ENCODE measurements at regions not wholly inside any gene's neighbourhood (a gene's known extent, or its start where the extent isn't known, plus 50 kb on each side); places are given as distances from the start of the nearest gene placed in this dataset.
"Not testable (repeated sequence)": the region's sequence is repeated elsewhere in the genome, so short reads cannot be mapped to it uniquely, and the experiment has no call there.

- no peak for DNase-seq
These were observed 422.5 kb upstream of the FSTL5 start for GRCh38 chr4:162586266-162586665.

DNA sequence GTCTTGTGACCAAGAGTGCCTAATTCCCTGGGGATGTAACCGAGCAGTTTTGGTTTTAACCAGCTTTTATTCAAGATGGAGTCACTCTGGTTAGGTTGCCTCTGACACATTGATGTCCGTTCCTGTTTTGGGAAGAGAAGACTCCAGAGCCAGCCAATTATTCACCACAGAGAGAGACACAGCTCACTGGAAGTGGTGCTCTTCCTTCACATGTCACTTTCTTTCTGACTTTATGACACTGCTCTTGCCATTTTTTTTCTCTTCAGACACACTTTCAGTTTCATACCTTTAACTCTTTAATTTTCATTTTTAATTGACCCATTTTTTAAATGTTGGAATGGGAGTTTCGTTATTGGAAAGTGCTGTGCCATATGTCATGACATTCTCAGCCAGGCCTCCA lies 418.4 kb upstream of the FSTL5 start:
- no peak for DNase-seq

DNA sequence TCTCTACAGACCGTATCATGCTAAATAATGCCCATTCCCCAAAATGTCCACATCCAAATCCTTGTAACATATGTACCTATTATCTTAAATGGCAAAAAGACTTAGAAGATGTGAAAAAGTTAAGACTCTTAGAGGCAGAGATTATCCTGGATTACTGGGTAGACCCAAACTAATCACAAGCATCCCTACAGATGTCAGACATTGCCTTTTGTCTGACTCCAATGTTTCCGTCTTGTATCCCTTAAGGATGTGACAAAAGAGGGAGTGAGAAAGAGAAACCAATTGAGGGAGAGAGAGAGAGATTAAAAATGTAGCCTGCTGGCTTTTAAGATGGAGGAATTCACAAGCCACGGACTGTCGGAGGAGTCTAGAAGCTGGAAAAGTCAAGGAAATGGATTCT lies 401.9 kb upstream of the FSTL5 start:
- no peak for DNase-seq

DNA sequence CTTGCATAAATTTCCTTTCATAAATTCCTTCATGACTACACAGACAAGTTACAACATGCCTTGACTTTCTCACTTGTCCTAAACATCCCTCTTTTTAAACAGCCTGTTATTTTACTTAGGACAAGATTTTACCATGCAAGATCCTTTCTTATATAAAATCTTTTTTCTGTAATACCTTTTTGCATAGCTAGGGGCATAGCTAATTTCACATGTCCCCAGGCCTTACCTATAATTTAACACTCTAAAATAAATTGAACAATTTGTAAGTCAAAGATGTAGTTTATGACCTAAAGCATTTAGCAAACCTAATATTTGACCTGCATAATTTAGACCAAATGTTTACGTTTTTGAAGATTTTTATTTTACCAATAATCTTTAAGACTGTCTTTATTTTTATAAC lies 396.3 kb upstream of the FSTL5 start:
- DNase-seq = no peak

DNA sequence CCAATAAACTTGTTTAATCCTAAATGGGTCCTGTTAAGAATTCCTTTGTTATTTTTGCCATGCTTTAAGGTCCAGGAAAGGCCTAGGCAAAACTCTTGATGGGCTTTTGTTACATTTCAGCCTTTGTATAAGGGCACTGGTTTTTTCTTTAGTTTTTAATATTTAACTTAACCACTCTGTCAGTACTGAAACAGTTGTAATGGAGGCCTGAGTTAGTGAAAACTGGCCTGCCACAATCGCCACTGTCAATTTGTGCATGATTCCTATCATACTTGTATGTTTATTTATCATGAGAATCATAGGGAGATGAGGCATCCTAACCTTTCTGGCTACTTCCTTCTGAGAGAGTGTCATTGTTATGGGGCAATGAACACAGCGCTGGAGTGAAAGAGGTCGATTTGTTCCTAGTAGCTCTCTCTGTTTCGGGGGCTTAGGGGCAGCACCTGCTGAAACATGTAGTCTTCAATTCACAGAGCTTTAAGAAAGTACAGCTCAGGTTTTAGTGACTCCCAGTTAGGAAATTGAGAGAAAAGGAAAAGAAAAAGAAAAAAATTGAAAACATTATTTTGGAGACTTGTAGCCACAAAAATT lies 393.8 kb upstream of the FSTL5 start:
- no peak for DNase-seq

GRCh38 chr4:162535121-162535520 lies 371.3 kb upstream of the FSTL5 start:
- DNase-seq = no peak

DNA sequence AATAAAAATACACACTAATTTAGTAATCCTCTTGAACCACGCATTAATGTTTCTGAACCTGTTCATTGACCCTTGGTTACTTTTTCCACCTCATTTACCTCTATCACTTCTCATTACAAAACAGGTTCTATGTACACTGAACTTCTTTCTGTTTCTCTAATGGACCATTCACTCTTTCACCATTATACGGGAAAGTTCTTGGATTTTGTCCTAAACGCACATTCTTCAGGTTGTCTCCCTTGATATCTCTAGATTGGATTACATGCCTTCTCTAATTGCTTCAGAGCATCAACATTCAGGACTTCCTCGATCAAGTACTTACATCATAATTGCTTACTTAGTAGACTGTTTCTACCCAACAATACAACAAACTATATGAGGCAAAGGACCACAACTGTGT lies 359.4 kb upstream of the FSTL5 start:
- DNase-seq = no peak

DNA sequence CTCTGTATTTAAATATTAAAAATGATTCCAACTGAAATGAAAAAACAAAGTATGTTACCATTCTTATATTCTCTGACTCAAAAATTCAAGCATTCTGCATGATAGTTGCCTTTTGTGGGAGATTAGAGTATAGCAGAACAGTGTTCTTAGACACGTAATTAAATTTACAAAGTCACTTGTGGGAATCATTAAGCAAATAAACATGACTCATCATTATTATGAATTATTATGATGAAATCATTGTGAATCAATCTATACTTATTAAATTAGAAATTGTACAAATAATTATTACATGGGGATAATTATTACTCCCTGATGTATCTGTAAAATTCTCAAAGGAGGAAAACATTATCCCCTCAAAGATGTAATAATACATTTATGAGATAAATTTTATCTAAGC lies 358.9 kb upstream of the FSTL5 start:
- DNase-seq = no peak

DNA sequence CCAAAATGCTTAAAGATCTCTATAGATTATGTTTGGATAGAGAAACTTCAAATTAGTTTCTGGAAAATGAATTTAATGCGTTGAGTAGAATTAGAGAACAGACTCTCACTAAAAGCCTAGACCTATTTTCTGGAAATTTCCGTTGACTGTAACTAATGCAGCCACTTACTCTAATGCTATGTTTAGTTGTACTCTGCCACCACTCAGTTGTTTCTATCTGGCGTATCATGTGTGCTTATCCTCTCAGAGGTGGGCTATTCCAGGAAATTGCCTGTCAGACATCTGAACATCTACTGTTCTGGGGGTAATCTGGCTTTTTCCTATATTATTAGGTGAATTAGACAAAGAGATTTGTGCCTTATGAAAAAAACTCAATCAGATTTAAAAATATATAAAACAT lies 347.1 kb upstream of the FSTL5 start:
- DNase-seq = no peak

- DNase-seq = no peak
These were observed 346.3 kb upstream of the FSTL5 start for GRCh38 chr4:162510115-162510514.

DNA sequence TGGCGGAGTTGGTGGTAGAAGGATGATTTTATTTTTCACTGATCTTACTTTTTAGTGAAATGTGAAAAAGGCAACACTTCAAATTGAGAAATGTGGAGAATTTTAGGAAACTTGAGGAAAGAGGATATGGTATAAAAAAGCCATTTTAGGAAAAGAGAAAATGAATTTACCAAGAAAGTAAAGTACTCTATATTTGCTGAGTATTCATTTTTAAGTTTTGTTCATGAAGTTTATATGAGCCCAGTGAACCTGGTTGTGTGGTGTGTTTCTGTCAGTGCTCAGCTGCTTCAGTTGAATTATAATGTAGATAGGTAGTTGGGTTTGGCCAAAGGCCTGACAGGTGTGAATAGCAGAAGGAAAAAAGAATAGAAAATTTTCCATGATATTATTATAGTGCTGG lies 345.5 kb upstream of the FSTL5 start:
- no peak for DNase-seq

DNA sequence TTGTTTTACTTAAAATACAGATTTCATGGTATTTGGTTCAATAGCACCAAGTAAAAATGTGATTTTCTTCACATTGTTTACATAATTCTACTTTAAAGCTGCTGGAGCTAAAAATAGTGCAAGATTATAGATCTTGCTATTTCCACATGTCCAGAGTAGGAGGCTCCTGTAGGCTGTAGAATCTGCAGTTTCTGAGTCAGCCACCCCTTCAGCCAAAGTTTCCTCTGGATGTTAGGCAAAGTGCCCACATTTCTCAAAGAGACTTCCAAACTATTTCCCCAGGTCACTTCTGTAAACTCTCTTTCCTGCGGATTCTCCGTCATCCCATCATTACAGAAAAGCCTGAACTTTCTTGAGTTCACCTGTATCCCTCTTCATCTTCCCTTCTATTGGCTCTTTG lies 342.5 kb upstream of the FSTL5 start:
- DNase-seq = no peak

GRCh38 chr4:162503868-162504267 lies 340.1 kb upstream of the FSTL5 start:
- DNase-seq = no peak

GRCh38 chr4:162502109-162502508 lies 338.3 kb upstream of the FSTL5 start:
- DNase-seq = no peak

DNA sequence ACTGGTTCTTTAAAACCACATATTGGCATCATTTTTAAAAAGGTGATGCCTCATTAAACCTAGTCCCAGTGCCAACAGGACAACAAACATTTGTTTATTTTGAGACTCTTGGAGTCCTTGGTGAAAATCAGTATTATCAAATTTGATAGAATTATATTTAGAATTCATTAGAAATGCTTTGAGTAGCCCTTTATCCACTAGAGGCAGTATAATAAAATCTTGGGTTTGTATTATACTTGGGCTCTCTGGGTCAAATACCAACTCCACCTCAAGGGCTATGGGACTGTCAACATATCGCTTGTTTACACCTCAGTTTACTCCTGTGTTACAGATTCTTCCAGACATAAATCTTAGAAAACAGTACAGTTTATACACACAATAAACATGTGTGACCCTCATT lies 335.7 kb upstream of the FSTL5 start:
- no peak for DNase-seq

GRCh38 chr4:162498168-162498567 lies 334.4 kb upstream of the FSTL5 start:
- DNase-seq = no peak

GRCh38 chr4:162497564-162498167 lies 333.9 kb upstream of the FSTL5 start:
- DNase-seq = peak; percentile 22

DNA sequence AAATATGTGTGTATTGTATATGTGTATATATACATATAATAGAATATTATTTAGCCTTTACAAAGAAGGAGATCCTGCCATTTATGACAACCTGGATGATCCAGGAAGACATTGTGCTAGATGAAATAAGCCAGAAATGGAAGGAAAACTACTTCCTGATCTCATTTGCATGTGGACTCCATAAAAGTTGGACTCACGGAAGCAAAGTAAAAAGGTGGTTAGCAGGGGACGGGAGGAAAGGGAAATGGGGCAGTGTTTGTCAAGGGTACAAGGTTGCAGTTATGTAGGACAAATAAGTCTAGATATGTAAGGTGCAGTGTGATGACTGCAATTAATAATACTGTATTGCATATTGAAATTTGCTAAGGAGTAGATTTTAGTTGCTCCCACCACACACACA lies 331.1 kb upstream of the FSTL5 start:
- DNase-seq = no peak

DNA sequence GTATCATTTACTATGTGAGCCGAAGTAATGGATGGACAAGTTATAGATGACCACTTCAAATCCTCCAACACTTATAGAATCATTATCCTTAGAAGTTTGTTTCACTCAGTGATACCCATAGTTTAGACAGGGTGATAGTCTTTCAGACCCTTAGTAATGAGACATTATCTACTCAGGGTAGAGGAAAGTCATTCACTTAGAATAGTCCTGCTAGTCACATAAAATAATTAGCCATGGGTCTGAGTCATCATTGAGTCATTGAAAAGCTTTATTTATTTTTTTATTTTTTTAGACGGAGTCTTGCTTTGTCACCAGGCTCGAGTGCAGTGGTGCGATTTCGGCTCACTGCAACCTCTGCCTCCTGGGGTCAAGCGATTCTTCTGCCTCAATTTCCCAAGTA lies 321.7 kb upstream of the FSTL5 start:
- DNase-seq = no peak

GRCh38 chr4:162475246-162475645 lies 311.4 kb upstream of the FSTL5 start:
- DNase-seq = no peak

- no peak for DNase-seq
These were observed 306.2 kb upstream of the FSTL5 start for GRCh38 chr4:162469977-162470376.

DNA sequence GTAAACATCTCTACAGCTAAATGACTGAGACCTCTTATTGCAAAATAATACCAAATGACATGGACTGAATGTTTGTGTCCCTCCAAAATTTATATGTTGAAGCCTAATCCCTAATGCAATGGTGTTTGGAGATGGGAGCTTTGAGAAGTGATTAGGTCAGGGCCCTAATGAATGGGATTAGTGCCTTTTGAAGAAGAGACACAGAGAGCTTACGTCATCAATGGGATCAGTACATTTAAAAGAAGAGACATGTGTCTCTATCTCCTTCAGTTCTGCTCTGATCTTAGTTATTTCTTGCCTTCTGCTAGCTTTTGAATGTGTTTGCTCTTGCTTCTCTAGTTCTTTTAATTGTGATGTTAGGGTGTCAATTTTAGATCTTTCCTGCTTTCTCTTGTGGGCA lies 301.6 kb upstream of the FSTL5 start:
- not testable (repeated sequence) for DNase-seq

- peak; percentile 30 for DNase-seq
These were observed 298.2 kb upstream of the FSTL5 start for GRCh38 chr4:162461952-162462351.

GRCh38 chr4:162458051-162458450 lies 294.3 kb upstream of the FSTL5 start:
- DNase-seq = no peak

GRCh38 chr4:162457071-162457865 lies 293.5 kb upstream of the FSTL5 start:
- no peak for DNase-seq
